ENCODE measurements at regions not wholly inside any gene's neighbourhood (a gene's known extent, or its start where the extent isn't known, plus 50 kb on each side); places are given as distances from the start of the nearest gene placed in this dataset.

DNA sequence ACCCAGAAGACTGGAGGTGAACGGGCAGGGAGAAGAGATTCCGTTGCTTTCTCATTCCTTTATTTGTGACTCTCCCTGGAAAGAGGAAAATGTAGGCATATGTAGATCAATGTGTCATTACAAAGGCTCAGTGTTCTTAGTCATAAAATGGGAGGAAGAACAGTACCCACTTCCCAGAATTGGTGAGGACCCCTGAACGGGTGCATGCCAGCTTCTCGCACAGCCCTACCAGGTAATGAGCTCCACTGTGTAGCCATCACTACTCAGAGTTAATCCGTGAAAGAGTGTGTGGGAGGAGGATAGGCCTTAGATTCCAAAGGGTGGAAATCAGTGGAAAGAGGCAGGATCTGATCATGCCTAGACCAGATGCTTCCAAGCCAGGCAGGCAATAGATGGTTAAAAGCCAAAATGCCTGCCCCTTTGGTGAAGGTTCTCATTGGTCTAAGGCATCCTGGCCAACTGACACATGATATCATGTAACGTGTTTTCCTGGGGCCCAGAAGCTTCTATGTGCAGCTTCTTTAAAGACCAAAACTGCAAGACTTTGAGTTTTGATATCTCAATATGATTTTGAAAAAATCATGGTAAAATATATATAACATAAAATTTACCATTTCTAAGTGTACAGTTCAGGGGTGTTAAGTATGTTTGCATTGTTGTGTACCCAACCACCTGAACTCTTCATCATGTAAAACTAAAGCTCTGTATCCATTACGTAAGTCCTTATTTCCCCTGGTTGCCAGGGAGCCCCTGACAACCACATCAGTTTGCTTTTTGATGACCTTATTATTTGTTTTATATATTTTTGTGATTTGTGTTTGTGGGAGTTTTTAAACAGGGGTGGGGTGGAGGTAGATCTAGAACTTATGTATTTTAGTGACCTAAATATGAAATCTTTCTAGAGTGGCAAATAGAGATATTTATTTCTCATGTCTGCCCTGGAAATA, 402.2 kb upstream of the CFAP20DC start (continued):
- TF ChIP-seq, protein P1, sequence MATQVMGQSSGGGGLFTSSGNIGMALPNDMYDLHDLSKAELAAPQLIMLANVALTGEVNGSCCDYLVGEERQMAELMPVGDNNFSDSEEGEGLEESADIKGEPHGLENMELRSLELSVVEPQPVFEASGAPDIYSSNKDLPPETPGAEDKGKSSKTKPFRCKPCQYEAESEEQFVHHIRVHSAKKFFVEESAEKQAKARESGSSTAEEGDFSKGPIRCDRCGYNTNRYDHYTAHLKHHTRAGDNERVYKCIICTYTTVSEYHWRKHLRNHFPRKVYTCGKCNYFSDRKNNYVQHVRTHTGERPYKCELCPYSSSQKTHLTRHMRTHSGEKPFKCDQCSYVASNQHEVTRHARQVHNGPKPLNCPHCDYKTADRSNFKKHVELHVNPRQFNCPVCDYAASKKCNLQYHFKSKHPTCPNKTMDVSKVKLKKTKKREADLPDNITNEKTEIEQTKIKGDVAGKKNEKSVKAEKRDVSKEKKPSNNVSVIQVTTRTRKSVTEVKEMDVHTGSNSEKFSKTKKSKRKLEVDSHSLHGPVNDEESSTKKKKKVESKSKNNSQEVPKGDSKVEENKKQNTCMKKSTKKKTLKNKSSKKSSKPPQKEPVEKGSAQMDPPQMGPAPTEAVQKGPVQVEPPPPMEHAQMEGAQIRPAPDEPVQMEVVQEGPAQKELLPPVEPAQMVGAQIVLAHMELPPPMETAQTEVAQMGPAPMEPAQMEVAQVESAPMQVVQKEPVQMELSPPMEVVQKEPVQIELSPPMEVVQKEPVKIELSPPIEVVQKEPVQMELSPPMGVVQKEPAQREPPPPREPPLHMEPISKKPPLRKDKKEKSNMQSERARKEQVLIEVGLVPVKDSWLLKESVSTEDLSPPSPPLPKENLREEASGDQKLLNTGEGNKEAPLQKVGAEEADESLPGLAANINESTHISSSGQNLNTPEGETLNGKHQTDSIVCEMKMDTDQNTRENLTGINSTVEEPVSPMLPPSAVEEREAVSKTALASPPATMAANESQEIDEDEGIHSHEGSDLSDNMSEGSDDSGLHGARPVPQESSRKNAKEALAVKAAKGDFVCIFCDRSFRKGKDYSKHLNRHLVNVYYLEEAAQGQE (IDR thresholded peaks at IDR 0.05; ENCODE audit: unreplicated experiment), result no peak
- no peak for TF ChIP-seq NANOG (IDR thresholded peaks at IDR 0.05; ENCODE audit: borderline replicate concordance)
- no peak for TF ChIP-seq EZH2phosphoT487 (IDR thresholded peaks at IDR 0.05; ENCODE audit: unreplicated experiment)
- TF ChIP-seq, protein P2, sequence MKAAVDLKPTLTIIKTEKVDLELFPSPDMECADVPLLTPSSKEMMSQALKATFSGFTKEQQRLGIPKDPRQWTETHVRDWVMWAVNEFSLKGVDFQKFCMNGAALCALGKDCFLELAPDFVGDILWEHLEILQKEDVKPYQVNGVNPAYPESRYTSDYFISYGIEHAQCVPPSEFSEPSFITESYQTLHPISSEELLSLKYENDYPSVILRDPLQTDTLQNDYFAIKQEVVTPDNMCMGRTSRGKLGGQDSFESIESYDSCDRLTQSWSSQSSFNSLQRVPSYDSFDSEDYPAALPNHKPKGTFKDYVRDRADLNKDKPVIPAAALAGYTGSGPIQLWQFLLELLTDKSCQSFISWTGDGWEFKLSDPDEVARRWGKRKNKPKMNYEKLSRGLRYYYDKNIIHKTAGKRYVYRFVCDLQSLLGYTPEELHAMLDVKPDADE (IDR thresholded peaks at IDR 0.05), result no peak
- TF ChIP-seq STAT1 (IDR thresholded peaks at IDR 0.05; ENCODE audit: unreplicated experiment), result no peak
- TF ChIP-seq POLR2AphosphoS5 (IDR thresholded peaks at IDR 0.05; ENCODE audit: low read depth), result no peak

DNA sequence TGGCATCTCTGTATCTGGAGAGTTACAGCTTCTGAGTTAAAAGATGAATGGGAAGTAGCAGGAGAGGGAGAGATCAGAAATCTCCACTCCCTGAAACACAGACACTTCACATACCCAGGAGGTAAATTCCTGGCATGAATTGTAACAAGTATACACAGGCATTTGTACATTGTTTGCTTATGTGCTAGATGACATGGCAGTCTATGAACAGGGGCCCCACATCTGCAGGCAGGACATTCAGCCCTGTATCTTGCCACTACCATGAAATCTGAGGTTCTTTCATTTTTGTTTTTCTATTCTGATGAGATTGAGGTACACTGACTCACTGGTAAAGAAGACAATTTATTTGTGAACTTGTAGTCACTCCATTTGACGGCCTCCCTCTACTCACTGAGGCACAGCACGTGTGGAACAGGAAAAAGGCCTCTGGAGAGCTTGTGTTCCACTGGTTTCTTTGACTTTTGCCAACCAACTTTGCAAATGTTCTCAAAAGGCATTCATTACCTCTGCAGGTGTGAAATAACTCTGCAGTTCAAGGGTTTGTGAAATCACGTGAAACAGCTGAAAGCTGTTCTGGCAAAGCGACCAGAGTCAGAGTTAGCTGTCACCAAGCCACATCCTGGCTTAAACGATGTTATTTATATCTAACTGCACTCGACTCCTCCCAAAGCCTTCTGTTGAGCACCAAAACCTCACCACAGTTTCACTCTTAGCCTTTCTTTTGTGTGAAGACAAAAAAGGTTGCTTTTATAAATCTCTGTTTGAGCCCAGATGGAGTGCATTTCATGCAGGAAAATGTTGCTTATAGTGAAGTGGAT, 401.3 kb upstream of the CFAP20DC start:
- no peaks in the 10 kb centered on the region for H3K36me3 Mint-ChIP-seq (ENCODE audit: low read depth)
- no peaks in the 10 kb centered on the region for H4K20me1 ChIP-seq (replicated peaks; ENCODE audit: insufficient read depth)
- no peaks in the 10 kb centered on the region for H3K9me2 ChIP-seq (ENCODE audit: insufficient read depth)
- TF ChIP-seq ZNF331 (CRISPR knock-in tag; IDR thresholded peaks at IDR 0.05; ENCODE audit: low read depth) (no peak), JUNB (IDR thresholded peaks at IDR 0.05; ENCODE audit: unreplicated experiment) (no peak), EZH2phosphoT487 (IDR thresholded peaks at IDR 0.05; ENCODE audit: unreplicated experiment) (no peak)
- TF ChIP-seq, protein P3, sequence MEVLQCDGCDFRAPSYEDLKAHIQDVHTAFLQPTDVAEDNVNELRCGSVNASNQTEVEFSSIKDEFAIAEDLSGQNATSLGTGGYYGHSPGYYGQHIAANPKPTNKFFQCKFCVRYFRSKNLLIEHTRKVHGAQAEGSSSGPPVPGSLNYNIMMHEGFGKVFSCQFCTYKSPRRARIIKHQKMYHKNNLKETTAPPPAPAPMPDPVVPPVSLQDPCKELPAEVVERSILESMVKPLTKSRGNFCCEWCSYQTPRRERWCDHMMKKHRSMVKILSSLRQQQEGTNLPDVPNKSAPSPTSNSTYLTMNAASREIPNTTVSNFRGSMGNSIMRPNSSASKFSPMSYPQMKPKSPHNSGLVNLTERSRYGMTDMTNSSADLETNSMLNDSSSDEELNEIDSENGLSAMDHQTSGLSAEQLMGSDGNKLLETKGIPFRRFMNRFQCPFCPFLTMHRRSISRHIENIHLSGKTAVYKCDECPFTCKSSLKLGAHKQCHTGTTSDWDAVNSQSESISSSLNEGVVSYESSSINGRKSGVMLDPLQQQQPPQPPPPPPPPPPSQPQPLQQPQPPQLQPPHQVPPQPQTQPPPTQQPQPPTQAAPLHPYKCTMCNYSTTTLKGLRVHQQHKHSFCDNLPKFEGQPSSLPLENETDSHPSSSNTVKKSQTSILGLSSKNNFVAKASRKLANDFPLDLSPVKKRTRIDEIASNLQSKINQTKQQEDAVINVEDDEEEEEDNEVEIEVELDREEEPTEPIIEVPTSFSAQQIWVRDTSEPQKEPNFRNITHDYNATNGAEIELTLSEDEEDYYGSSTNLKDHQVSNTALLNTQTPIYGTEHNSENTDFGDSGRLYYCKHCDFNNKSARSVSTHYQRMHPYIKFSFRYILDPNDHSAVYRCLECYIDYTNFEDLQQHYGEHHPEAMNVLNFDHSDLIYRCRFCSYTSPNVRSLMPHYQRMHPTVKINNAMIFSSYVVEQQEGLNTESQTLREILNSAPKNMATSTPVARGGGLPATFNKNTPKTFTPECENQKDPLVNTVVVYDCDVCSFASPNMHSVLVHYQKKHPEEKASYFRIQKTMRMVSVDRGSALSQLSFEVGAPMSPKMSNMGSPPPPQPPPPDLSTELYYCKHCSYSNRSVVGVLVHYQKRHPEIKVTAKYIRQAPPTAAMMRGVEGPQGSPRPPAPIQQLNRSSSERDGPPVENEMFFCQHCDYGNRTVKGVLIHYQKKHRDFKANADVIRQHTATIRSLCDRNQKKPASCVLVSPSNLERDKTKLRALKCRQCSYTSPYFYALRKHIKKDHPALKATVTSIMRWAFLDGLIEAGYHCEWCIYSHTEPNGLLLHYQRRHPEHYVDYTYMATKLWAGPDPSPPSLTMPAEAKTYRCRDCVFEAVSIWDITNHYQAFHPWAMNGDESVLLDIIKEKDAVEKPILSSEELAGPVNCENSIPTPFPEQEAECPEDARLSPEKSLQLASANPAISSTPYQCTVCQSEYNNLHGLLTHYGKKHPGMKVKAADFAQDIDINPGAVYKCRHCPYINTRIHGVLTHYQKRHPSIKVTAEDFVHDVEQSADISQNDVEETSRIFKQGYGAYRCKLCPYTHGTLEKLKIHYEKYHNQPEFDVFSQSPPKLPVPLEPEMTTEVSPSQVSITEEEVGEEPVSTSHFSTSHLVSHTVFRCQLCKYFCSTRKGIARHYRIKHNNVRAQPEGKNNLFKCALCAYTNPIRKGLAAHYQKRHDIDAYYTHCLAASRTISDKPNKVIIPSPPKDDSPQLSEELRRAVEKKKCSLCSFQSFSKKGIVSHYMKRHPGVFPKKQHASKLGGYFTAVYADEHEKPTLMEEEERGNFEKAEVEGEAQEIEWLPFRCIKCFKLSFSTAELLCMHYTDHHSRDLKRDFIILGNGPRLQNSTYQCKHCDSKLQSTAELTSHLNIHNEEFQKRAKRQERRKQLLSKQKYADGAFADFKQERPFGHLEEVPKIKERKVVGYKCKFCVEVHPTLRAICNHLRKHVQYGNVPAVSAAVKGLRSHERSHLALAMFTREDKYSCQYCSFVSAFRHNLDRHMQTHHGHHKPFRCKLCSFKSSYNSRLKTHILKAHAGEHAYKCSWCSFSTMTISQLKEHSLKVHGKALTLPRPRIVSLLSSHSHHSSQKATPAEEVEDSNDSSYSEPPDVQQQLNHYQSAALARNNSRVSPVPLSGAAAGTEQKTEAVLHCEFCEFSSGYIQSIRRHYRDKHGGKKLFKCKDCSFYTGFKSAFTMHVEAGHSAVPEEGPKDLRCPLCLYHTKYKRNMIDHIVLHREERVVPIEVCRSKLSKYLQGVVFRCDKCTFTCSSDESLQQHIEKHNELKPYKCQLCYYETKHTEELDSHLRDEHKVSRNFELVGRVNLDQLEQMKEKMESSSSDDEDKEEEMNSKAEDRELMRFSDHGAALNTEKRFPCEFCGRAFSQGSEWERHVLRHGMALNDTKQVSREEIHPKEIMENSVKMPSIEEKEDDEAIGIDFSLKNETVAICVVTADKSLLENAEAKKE (CRISPR knock-in tag; IDR thresholded peaks at IDR 0.05), result no peak
- TF ChIP-seq, protein P2 (IDR thresholded peaks at IDR 0.05), result no peak
- H3K9me3 Mint-ChIP-seq, result no peaks in the 10 kb centered on the region
- H3K27me3 Mint-ChIP-seq (ENCODE audit: insufficient read depth, low read depth, poor library complexity), result no peaks in the 10 kb centered on the region
- H3K4me3 Mint-ChIP-seq, result no peak overlapping the region
- H3K36me3 ChIP-seq (ENCODE audit: insufficient read depth), result no peaks in the 10 kb centered on the region
- H3K4me1 Mint-ChIP-seq, result no peaks in the 10 kb centered on the region
- H2AFZ ChIP-seq, result peak overlapping the region; percentile 9; the same call in 1 of the 2 replicates
- H3F3A ChIP-seq (replicated peaks; ENCODE audit: low read depth), result no peaks in the 10 kb centered on the region
- H3K27ac Mint-ChIP-seq, result no peak overlapping the region
- H3K27me3 ChIP-seq (ENCODE audit: insufficient read depth), result no peaks in the 10 kb centered on the region
- no peaks in the 10 kb centered on the region for H3K4me1 ChIP-seq (ENCODE audit: insufficient read depth)
- no peak overlapping the region for H3K4me2 ChIP-seq
- H3K4me3 ChIP-seq, result no peak overlapping the region
- H3K27ac ChIP-seq (ENCODE audit: low read depth), result no peak overlapping the region
- no peaks in the 10 kb centered on the region for H3K79me2 ChIP-seq (replicated peaks; ENCODE audit: insufficient read depth)
- DNase-seq (ENCODE audit: low spot score), result no peak
- ATAC-seq, result no peak
